IMR-90 (cell line): ENCODE measurements at regions not wholly inside any gene's neighbourhood (a gene's known extent, or its start where the extent isn't known, plus 50 kb on each side); places are given as distances from the start of the nearest gene placed in this dataset.

ENCODE experiments used
- ATAC-seq: fragments of 200-7000 bp; cut with Tn5 transposase; 2 replicates; pipeline ENCODE4 v1.9.1; 2020; ENCODE audit warnings: low read depth, mild to moderate bottlenecking, moderate library complexity
- BruUV-seq: library from RNA; stranded (reverse); fragments of 400-500 nt; replicated peaks from 2 replicates; lab custom pipeline; 2021; lab: Mats Ljungman, UMichigan
- CTCF ChIA-PET: fragments of 300-600 bp; formaldehyde crosslinking; extraction: SDS; loops from one replicate; lab custom pipeline; 2021; ENCODE audit warnings: antibody characterized with exemption; lab: Yijun Ruan, JAX
- POLR2A ChIA-PET: fragments of 300-600 bp; sonication (Branson Sonifier 250); formaldehyde crosslinking; loops from one replicate; lab custom pipeline; 2022; ENCODE audit warnings: antibody characterized with exemption; ENCODE audit not compliant: unreplicated experiment; lab: Charles Lee
- DNase-seq: peaks from one replicate; pipeline ENCODE4 v3.0.0; 2013
- H2AFZ ChIP-seq: replicated peaks from 2 replicates; pipeline ENCODE3; 2013; ENCODE audit warnings: low read length, mild to moderate bottlenecking; ENCODE audit not compliant: poor library complexity
- H2AK5ac ChIP-seq: 2 replicates; pipeline ENCODE4 v1.6.1; 2013; ENCODE audit warnings: low read depth, low read length, inconsistent platforms
- H2AK9ac ChIP-seq: replicated peaks from 2 replicates; pipeline ENCODE3; 2013; ENCODE audit warnings: mild to moderate bottlenecking, low read depth, low read length, moderate library complexity; ENCODE audit not compliant: poor library complexity
- H2BK120ac ChIP-seq: 2 replicates; pipeline ENCODE4 v1.6.1; 2013; ENCODE audit warnings: low read depth, low read length, inconsistent platforms
- H2BK15ac ChIP-seq: 3 replicates; pipeline ENCODE4 v1.6.1; 2013; ENCODE audit warnings: low read depth, low read length, inconsistent platforms
- H2BK20ac ChIP-seq: 2 replicates; pipeline ENCODE4 v1.6.1; 2013; ENCODE audit warnings: low read depth, mild to moderate bottlenecking, inconsistent platforms, low read length, moderate library complexity
- H2BK5ac ChIP-seq: 2 replicates; pipeline ENCODE4 v1.6.1; 2013; ENCODE audit warnings: mild to moderate bottlenecking, low read depth, low read length, inconsistent platforms; ENCODE audit not compliant: poor library complexity, severe bottlenecking
- H3K14ac ChIP-seq: replicated peaks from 2 replicates; pipeline ENCODE4 v1.6.1; 2013; ENCODE audit warnings: low read depth, low read length, inconsistent platforms
- H3K18ac ChIP-seq: 2 replicates; pipeline ENCODE4 v1.6.1; 2013; ENCODE audit warnings: low read depth, low read length, control low read depth
- H3K23ac ChIP-seq: 2 replicates; pipeline ENCODE4 v1.6.1; 2013; ENCODE audit warnings: low read depth, low read length, inconsistent platforms
- H3K27ac ChIP-seq: 2 replicates; pipeline ENCODE4 v1.5.1; 2013; ENCODE audit warnings: mild to moderate bottlenecking, control low read depth, low read length; ENCODE audit not compliant: insufficient read depth
- H3K27me3 ChIP-seq: 2 replicates; pipeline ENCODE4 v1.6.1; 2013; ENCODE audit warnings: low read length; ENCODE audit not compliant: control insufficient read depth, insufficient read depth
- H3K36me3 ChIP-seq: 2 replicates; pipeline ENCODE4 v1.6.1; 2013; ENCODE audit warnings: low read length, mixed read lengths; ENCODE audit not compliant: control insufficient read depth, insufficient read depth
- H3K4ac ChIP-seq: 2 replicates; pipeline ENCODE4 v1.6.1; 2013; ENCODE audit warnings: low read depth, low read length, inconsistent platforms
- H3K4me1 ChIP-seq: 2 replicates; pipeline ENCODE4 v1.6.1; 2013; ENCODE audit warnings: low read length, mixed read lengths; ENCODE audit not compliant: control insufficient read depth, insufficient read depth
- H3K4me2 ChIP-seq: 2 replicates; pipeline ENCODE4 v1.6.1; 2013; ENCODE audit warnings: low read depth, mild to moderate bottlenecking, control low read depth, low read length, moderate library complexity
- H3K4me3 ChIP-seq: 2 replicates; pipeline ENCODE4 v1.5.1; 2013; ENCODE audit warnings: low read depth, mild to moderate bottlenecking, control low read depth, low read length, moderate library complexity; ENCODE audit not compliant: insufficient read depth
- H3K56ac ChIP-seq: 2 replicates; pipeline ENCODE4 v1.6.1; 2013; ENCODE audit warnings: low read length, inconsistent platforms; ENCODE audit not compliant: insufficient read depth; ENCODE audit errors: extremely low read depth
- H3K79me1 ChIP-seq, 2 experiments: 2 replicates each; pipeline ENCODE4 v1.6.1; 2013; ENCODE audit warnings: low read length in 2 of 2, inconsistent platforms in 1 of 2, low read depth in 1 of 2
- H3K9ac ChIP-seq: 2 replicates; pipeline ENCODE4 v1.6.1; 2013; ENCODE audit warnings: low read depth, low read length, control low read depth
- H3K9me1 ChIP-seq: 2 replicates; pipeline ENCODE4 v1.6.1; 2013; ENCODE audit warnings: low read length, inconsistent platforms; ENCODE audit not compliant: insufficient read depth
- H3K9me3 ChIP-seq: 2 replicates; pipeline ENCODE4 v1.6.1; 2013; ENCODE audit warnings: low read length; ENCODE audit not compliant: control insufficient read depth, insufficient read depth
- H4K20me1 ChIP-seq: 2 replicates; pipeline ENCODE4 v1.6.1; 2013; ENCODE audit warnings: low read length, inconsistent platforms; ENCODE audit not compliant: insufficient read depth
- H4K5ac ChIP-seq: 2 replicates; pipeline ENCODE4 v1.6.1; 2013; ENCODE audit warnings: mild to moderate bottlenecking, low read depth, low read length, control low read depth
- H4K8ac ChIP-seq, 2 experiments: 2 replicates each; pipeline ENCODE4 v1.6.1; 2013; ENCODE audit warnings: low read depth in 2 of 2, low read length in 2 of 2, control low read depth in 1 of 2, inconsistent platforms in 1 of 2
- H4K91ac ChIP-seq: 2 replicates; pipeline ENCODE4 v1.6.1; 2013; ENCODE audit warnings: low read depth, low read length, inconsistent platforms; ENCODE audit not compliant: insufficient read depth
- CEBPB ChIP-seq: IDR thresholded peaks from 2 replicates; pipeline ENCODE4 v1.6.1; 2012; ENCODE audit warnings: low read depth, low read length, improper control_type of control experiment
- CTCF ChIP-seq: conservative IDR thresholded peaks from 2 replicates; pipeline ENCODE4 v1.5.1; 2012; ENCODE audit warnings: mild to moderate bottlenecking, low read depth, low read length, improper control_type of control experiment
- ELK1 ChIP-seq: fragments of 150-350 bp; IDR thresholded peaks from 2 replicates; pipeline ENCODE4 v1.6.1; 2016; ENCODE audit warnings: low read depth, mild to moderate bottlenecking, low read length, moderate library complexity, borderline replicate concordance
- FOS ChIP-seq: fragments of 150-350 bp; IDR thresholded peaks from 2 replicates; pipeline ENCODE4 v1.6.1; 2016; ENCODE audit warnings: low read depth, low read length
- MAFK ChIP-seq: IDR thresholded peaks from 2 replicates; pipeline ENCODE4 v1.6.1; 2012; ENCODE audit warnings: low read depth, low read length, improper control_type of control experiment
- MAZ ChIP-seq: IDR thresholded peaks from 2 replicates; pipeline ENCODE4 v1.6.1; 2012; ENCODE audit warnings: low read depth, mild to moderate bottlenecking, low read length, improper control_type of control experiment, moderate library complexity, borderline replicate concordance
- MXI1 ChIP-seq: IDR thresholded peaks from 2 replicates; pipeline ENCODE4 v1.6.1; 2012; ENCODE audit warnings: low read depth, mild to moderate bottlenecking, low read length, moderate library complexity, borderline replicate concordance
- NFE2L2 ChIP-seq: fragments of 150-350 bp; IDR thresholded peaks from 2 replicates; pipeline ENCODE4 v1.6.1; 2016; ENCODE audit warnings: low read depth, mild to moderate bottlenecking, low read length
- POLR2A ChIP-seq: IDR thresholded peaks from 2 replicates; pipeline ENCODE4 v1.6.1; 2012; ENCODE audit warnings: mild to moderate bottlenecking, low read depth, low read length
- RCOR1 ChIP-seq: IDR thresholded peaks from 2 replicates; pipeline ENCODE4 v1.6.1; 2012; ENCODE audit warnings: mild to moderate bottlenecking, low read length, improper control_type of control experiment; ENCODE audit not compliant: insufficient replicate concordance
- RFX5 ChIP-seq: IDR thresholded peaks from 2 replicates; pipeline ENCODE4 v1.8.0; 2012; ENCODE audit warnings: low read depth, mild to moderate bottlenecking, low read length, moderate library complexity
- SMC3 ChIP-seq: fragments of 150-350 bp; IDR thresholded peaks from 2 replicates; pipeline ENCODE4 v1.6.1; 2016; ENCODE audit warnings: low read depth, mild to moderate bottlenecking, antibody characterized with exemption, low read length, moderate library complexity
- USF2 ChIP-seq: fragments of 150-350 bp; IDR thresholded peaks from 2 replicates; pipeline ENCODE4 v1.6.1; 2017; ENCODE audit warnings: mild to moderate bottlenecking, antibody characterized with exemption, low read length, low read depth
- WGBS, 2 experiments: methylation state at CpG; one replicate each; pipeline versions ENCODE4 v1.1.5 to v1.1.7; 2013; ENCODE audit warnings: missing lambda C conversion rate in 2 of 2; ENCODE audit not compliant: insufficient read length in 1 of 2; ENCODE audit errors: extremely low coverage in 2 of 2; 5-methylcytosine and 5-hydroxymethylcytosine counted together
- dilution Hi-C: fragments of 300-500 bp; cut with HindIII; formaldehyde crosslinking; loops from one replicate; pipeline ENCODE4 v1.14.3; 2018; ENCODE audit warnings: low sequenced_read_pairs; ENCODE audit not compliant: unreplicated experiment
- in situ Hi-C: fragments of 300-500 bp; cut with MboI; formaldehyde crosslinking; loops from 3 replicates; pipeline ENCODE4 v1.14.3; 2019; ENCODE audit warnings: low sequenced_read_pairs, inconsistent platforms, mixed read lengths
- intact Hi-C: fragments of 100-400 bp; cut with micrococcal nuclease; formaldehyde crosslinking; loops from 2 replicates; pipeline ENCODE4 v1.10.0; 2022

GRCh38 chr1:81410941-81411340 is 389.8 kb upstream of the ADGRL2 start:
- DNase-seq: no peak
- Histone ChIP-seq H2BK20ac (no peak overlapping the region), H3K79me1 (no peaks in the 10 kb centered on the region), H3K9me1 (no peaks in the 10 kb centered on the region), H4K91ac (no peak overlapping the region), H3K27me3 (no peaks in the 10 kb centered on the region), H3K18ac (no peak overlapping the region), H4K20me1 (no peaks in the 10 kb centered on the region), H4K5ac (no peak overlapping the region), H3K4me2 (no peak overlapping the region), H3K14ac (no peak overlapping the region), H2BK5ac (no peak overlapping the region), H2AK9ac (no peak overlapping the region), H3K27ac (no peak overlapping the region), H3K4me1 (no peaks in the 10 kb centered on the region), H2BK15ac (no peak overlapping the region), H4K8ac (no peak overlapping the region), H2AK5ac (no peak overlapping the region), H3K9ac (no peak overlapping the region), H3K9me3 (no peaks in the 10 kb centered on the region), H3K23ac (no peak overlapping the region), H3K36me3 (no peaks in the 10 kb centered on the region), H3K56ac (no peak overlapping the region), H3K4me3 (no peak overlapping the region), H2BK120ac (no peak overlapping the region), H3K4ac (no peak overlapping the region), H2AFZ (no peak overlapping the region)
- no peak for TF ChIP-seq USF2
- TF ChIP-seq MAZ: no peak
- TF ChIP-seq RFX5: no peak
- TF ChIP-seq SMC3: no peak
- no peak for TF ChIP-seq ELK1
- TF ChIP-seq POLR2A: no peak
- no peak for TF ChIP-seq CTCF
- TF ChIP-seq MXI1: no peak
- no peak for TF ChIP-seq FOS
- no peak for TF ChIP-seq MAFK
- TF ChIP-seq NFE2L2: no peak
- TF ChIP-seq RCOR1: no peak
- no peak for TF ChIP-seq CEBPB
- dilution Hi-C loops: no loop called here
- in situ Hi-C loops: no loop called here
- BruUV-seq: no TSS peak
- WGBS, 2 experiments: no CpG with 5 or more reads among the region's 3 CpGs
- ChIA-PET POLR2A (no interaction called here), CTCF (no interaction called here)
- no peak for ATAC-seq
- intact Hi-C loops: loop anchor here (10.0 kb wide), 1 partner anchor 354 kb away; no protein-coding TSS in a partner anchor
